ENCODE measurements at regions not wholly inside any gene's neighbourhood (a gene's known extent, or its start where the extent isn't known, plus 50 kb on each side); places are given as distances from the start of the nearest gene placed in this dataset.

DNA sequence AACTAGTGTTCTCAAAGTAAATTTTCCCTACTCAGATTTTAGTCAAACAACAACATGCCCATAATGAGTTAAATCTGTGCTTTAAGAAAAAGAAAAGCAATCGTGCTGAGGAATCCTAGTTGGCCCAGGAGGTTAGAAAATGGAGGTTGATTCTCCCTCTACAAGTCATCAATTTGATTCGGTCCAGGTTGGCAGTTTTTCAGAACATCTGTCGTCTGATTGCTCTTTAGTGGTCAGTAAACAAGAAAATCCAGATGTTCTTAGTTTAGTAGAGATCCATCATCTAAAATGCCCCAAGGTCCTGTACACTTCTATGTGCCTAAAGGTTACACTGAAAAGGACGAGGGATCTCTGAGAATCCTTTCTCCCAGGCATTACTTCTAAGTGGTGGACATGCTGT lies 659.2 kb downstream of the MTRR start:
- TF ChIP-seq, protein P1, sequence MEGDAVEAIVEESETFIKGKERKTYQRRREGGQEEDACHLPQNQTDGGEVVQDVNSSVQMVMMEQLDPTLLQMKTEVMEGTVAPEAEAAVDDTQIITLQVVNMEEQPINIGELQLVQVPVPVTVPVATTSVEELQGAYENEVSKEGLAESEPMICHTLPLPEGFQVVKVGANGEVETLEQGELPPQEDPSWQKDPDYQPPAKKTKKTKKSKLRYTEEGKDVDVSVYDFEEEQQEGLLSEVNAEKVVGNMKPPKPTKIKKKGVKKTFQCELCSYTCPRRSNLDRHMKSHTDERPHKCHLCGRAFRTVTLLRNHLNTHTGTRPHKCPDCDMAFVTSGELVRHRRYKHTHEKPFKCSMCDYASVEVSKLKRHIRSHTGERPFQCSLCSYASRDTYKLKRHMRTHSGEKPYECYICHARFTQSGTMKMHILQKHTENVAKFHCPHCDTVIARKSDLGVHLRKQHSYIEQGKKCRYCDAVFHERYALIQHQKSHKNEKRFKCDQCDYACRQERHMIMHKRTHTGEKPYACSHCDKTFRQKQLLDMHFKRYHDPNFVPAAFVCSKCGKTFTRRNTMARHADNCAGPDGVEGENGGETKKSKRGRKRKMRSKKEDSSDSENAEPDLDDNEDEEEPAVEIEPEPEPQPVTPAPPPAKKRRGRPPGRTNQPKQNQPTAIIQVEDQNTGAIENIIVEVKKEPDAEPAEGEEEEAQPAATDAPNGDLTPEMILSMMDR (IDR thresholded peaks at IDR 0.05; ENCODE audit: partially characterized antibody, unreplicated experiment) = no peak
- Mint-ChIP-seq H3K27me3 (ENCODE audit: unreplicated experiment) (no peaks in the 10 kb centered on the region), H3K4me1 (ENCODE audit: low read depth, unreplicated experiment) (no peaks in the 10 kb centered on the region), H3K4me3 (ENCODE audit: unreplicated experiment) (no peak overlapping the region), H3K36me3 (ENCODE audit: unreplicated experiment) (no peaks in the 10 kb centered on the region), H3K27ac (ENCODE audit: unreplicated experiment) (no peak overlapping the region), H3K9me3 (ENCODE audit: unreplicated experiment) (no peaks in the 10 kb centered on the region)
- no peak for DNase-seq

GRCh38 chr5:8538821-8539220 lies 669.9 kb downstream of the MTRR start:
- TF ChIP-seq, protein P1 (IDR thresholded peaks at IDR 0.05; ENCODE audit: partially characterized antibody, unreplicated experiment) = no peak
- H3K4me3 Mint-ChIP-seq (ENCODE audit: unreplicated experiment) = no peak overlapping the region
- H3K4me1 Mint-ChIP-seq (ENCODE audit: low read depth, unreplicated experiment) = peaks cover 4% of the 10 kb centered on the region
- H3K27me3 Mint-ChIP-seq (ENCODE audit: unreplicated experiment) = no peaks in the 10 kb centered on the region
- no peak for DNase-seq
- peaks cover 2% of the 10 kb centered on the region for H3K9me3 Mint-ChIP-seq (ENCODE audit: unreplicated experiment)
- no peak overlapping the region for H3K27ac Mint-ChIP-seq (ENCODE audit: unreplicated experiment)
- peaks cover 5% of the 10 kb centered on the region for H3K36me3 Mint-ChIP-seq (ENCODE audit: unreplicated experiment)

DNA sequence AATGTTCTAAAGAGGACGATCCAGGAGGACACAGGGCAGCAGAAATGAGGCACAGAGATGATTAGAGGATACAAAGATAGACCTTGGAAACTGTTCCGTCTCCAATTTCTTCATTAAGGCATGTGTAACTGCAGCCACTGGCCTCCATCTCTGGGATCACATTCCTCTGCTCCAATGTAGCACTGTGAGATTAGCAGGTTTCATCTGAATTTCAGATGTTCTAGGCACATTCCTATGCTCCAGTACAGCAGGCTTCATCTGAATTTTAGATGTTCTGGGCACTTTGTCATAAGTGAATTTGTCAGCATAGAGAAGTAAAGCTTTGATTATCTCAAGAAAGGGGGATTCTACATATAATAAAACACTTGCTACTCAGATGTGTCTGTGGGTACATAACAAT lies 671.4 kb downstream of the MTRR start:
- no peak for DNase-seq
- H3K4me1 Mint-ChIP-seq (ENCODE audit: low read depth, unreplicated experiment) = peaks cover 4% of the 10 kb centered on the region

DNA sequence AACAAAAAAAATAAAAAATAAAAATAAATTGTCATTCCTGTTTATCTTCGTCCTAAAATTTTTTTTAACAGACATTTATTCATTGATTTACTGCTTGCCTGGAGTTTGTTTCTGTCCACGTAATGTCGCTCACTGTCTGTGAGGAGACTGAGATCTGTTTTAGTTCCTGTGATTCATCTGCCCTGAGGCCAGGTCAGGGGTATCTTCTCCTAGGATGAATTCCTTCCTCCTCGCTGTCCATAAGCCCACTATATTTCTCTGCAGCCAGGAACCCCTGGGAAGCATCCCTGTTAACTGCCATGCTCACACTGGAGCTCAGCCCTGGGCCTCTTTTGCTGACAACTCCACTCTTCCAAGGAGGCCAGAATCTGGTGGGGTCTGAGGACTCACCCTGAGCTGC lies 682.0 kb downstream of the MTRR start:
- Mint-ChIP-seq H3K4me1 (ENCODE audit: low read depth, unreplicated experiment) (no peaks in the 10 kb centered on the region), H3K27me3 (ENCODE audit: unreplicated experiment) (no peaks in the 10 kb centered on the region), H3K36me3 (ENCODE audit: unreplicated experiment) (no peaks in the 10 kb centered on the region), H3K4me3 (ENCODE audit: unreplicated experiment) (no peak overlapping the region), H3K27ac (ENCODE audit: unreplicated experiment) (no peak overlapping the region), H3K9me3 (ENCODE audit: unreplicated experiment) (peaks cover 2% of the 10 kb centered on the region)
- no peak for DNase-seq
- TF ChIP-seq, protein P1 (IDR thresholded peaks at IDR 0.05; ENCODE audit: partially characterized antibody, unreplicated experiment) = no peak

More for the DNA sequence above, 671.4 kb downstream of the MTRR start:
- Mint-ChIP-seq H3K27me3 (ENCODE audit: unreplicated experiment) (no peaks in the 10 kb centered on the region), H3K9me3 (ENCODE audit: unreplicated experiment) (peaks cover 2% of the 10 kb centered on the region), H3K27ac (ENCODE audit: unreplicated experiment) (no peak overlapping the region), H3K4me3 (ENCODE audit: unreplicated experiment) (no peak overlapping the region), H3K36me3 (ENCODE audit: unreplicated experiment) (peaks cover 5% of the 10 kb centered on the region)
- TF ChIP-seq, protein P1 (IDR thresholded peaks at IDR 0.05; ENCODE audit: partially characterized antibody, unreplicated experiment) = no peak

DNA sequence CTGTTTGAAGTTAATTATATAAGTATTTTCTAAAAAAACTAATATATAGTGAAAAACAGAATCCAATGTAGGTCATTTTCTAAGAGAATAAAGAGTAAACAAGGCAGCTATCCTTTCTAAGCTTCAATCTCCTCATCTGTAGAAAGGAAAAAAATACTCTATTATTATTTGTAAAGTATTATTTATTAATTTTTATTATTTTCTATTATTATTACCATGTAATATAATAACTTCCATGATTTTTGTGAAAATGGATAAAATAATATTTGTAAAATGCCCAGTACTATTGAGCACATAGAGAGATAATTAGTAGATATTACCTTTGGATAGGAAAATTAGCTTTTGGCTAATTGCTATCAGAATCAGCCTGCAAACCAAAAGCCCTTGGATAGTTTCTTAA lies 684.4 kb downstream of the MTRR start:
- no peaks in the 10 kb centered on the region for H3K36me3 Mint-ChIP-seq (ENCODE audit: unreplicated experiment)
- TF ChIP-seq, protein P1 (IDR thresholded peaks at IDR 0.05; ENCODE audit: partially characterized antibody, unreplicated experiment) = no peak
- H3K4me1 Mint-ChIP-seq (ENCODE audit: low read depth, unreplicated experiment) = no peaks in the 10 kb centered on the region
- H3K4me3 Mint-ChIP-seq (ENCODE audit: unreplicated experiment) = no peak overlapping the region
- no peak overlapping the region for H3K27ac Mint-ChIP-seq (ENCODE audit: unreplicated experiment)
- DNase-seq = no peak
- H3K27me3 Mint-ChIP-seq (ENCODE audit: unreplicated experiment) = no peaks in the 10 kb centered on the region
- H3K9me3 Mint-ChIP-seq (ENCODE audit: unreplicated experiment) = peaks cover 2% of the 10 kb centered on the region
